Activated B cell treated with CpG ODN at 0.5 μM for 24 hours (primary cell): ENCODE measurements at regions not wholly inside any gene's neighbourhood (a gene's known extent, or its start where the extent isn't known, plus 50 kb on each side); places are given as distances from the start of the nearest gene placed in this dataset.
"Not testable (repeated sequence)": the region's sequence is repeated elsewhere in the genome, so short reads cannot be mapped to it uniquely, and the experiment has no call there.

ENCODE experiments used
- ATAC-seq: fragments of 200-7000 bp; cut with Tn5 transposase; one replicate; pipeline ENCODE4 v1.10.0; 2021; ENCODE audit warnings: low read depth, mild to moderate bottlenecking, moderate library complexity
- CTCF ChIA-PET: fragments of 350-600 bp; sonication (Branson Sonifier 250); formaldehyde crosslinking; loops from one replicate; lab custom pipeline; 2021; ENCODE audit warnings: antibody characterized with exemption; lab: Charles Lee
- POLR2A ChIA-PET: fragments of 350-600 bp; sonication (Branson Sonifier 250); formaldehyde crosslinking; loops from one replicate; lab custom pipeline; 2021; ENCODE audit warnings: antibody characterized with exemption; lab: Charles Lee
- DNase-seq: peaks from one replicate; pipeline ENCODE4 v3.0.0; 2022
- H3K27ac Mint-ChIP-seq: one replicate; pipeline ENCODE4 v1.8.0; 2020; ENCODE audit warnings: mixed read lengths
- H3K27me3 Mint-ChIP-seq: one replicate; pipeline ENCODE4 v1.8.0; 2021; ENCODE audit warnings: mixed read lengths
- H3K36me3 Mint-ChIP-seq: one replicate; pipeline ENCODE4 v1.8.0; 2021; ENCODE audit warnings: low read depth, mixed read lengths
- H3K4me1 Mint-ChIP-seq: one replicate; pipeline ENCODE4 v1.8.0; 2021; ENCODE audit warnings: mixed read lengths
- H3K4me3 Mint-ChIP-seq: one replicate; pipeline ENCODE4 v1.8.0; 2020; ENCODE audit warnings: mild to moderate bottlenecking, mixed read lengths
- H3K9me3 Mint-ChIP-seq: one replicate; pipeline ENCODE4 v1.8.0; 2020; ENCODE audit warnings: mixed read lengths
- intact Hi-C: fragments of 100-400 bp; cut with micrococcal nuclease; formaldehyde crosslinking; loops from one replicate; pipeline ENCODE4 v1.15.1; 2024
- TF ChIP-seq, protein P1 (sequence below): fragments of 200-600 bp; IDR thresholded peaks from one replicate; pipeline ENCODE4 v1.8.0; 2022; ENCODE audit warnings: antibody characterized with exemption, mild to moderate bottlenecking

GRCh38 chr5:167936022-167936421, 355.4 kb upstream of the WWC1 start:
- POLR2A ChIA-PET: no interaction called here
- TF ChIP-seq, protein P1, sequence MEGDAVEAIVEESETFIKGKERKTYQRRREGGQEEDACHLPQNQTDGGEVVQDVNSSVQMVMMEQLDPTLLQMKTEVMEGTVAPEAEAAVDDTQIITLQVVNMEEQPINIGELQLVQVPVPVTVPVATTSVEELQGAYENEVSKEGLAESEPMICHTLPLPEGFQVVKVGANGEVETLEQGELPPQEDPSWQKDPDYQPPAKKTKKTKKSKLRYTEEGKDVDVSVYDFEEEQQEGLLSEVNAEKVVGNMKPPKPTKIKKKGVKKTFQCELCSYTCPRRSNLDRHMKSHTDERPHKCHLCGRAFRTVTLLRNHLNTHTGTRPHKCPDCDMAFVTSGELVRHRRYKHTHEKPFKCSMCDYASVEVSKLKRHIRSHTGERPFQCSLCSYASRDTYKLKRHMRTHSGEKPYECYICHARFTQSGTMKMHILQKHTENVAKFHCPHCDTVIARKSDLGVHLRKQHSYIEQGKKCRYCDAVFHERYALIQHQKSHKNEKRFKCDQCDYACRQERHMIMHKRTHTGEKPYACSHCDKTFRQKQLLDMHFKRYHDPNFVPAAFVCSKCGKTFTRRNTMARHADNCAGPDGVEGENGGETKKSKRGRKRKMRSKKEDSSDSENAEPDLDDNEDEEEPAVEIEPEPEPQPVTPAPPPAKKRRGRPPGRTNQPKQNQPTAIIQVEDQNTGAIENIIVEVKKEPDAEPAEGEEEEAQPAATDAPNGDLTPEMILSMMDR: no peak
- H3K4me3 Mint-ChIP-seq: no peak overlapping the region
- H3K4me1 Mint-ChIP-seq: no peaks in the 10 kb centered on the region
- CTCF ChIA-PET: no interaction called here
- H3K27ac Mint-ChIP-seq: no peak overlapping the region
- no peak for ATAC-seq
- no peaks in the 10 kb centered on the region for H3K36me3 Mint-ChIP-seq
- no peak for DNase-seq
- H3K9me3 Mint-ChIP-seq: no peaks in the 10 kb centered on the region
- intact Hi-C loops: no loop called here
- no peaks in the 10 kb centered on the region for H3K27me3 Mint-ChIP-seq

- Mint-ChIP-seq H3K9me3 (no peaks in the 10 kb centered on the region), H3K4me1 (no peaks in the 10 kb centered on the region), H3K27ac (no peak overlapping the region), H3K36me3 (no peaks in the 10 kb centered on the region), H3K27me3 (no peaks in the 10 kb centered on the region), H3K4me3 (no peak overlapping the region)
- POLR2A ChIA-PET: no interaction called here
- ATAC-seq (no peak), DNase-seq (no peak)
- TF ChIP-seq, protein P1: no peak
- intact Hi-C loops: no loop called here
- CTCF ChIA-PET: no interaction called here
Measured at GRCh38 chr5:167936944-167937634, 354.4 kb upstream of the WWC1 start.

- DNase-seq: no peak
- no peak overlapping the region for H3K4me3 Mint-ChIP-seq
- TF ChIP-seq, protein P1: no peak
- ATAC-seq: no peak
- no peaks in the 10 kb centered on the region for H3K36me3 Mint-ChIP-seq
- no peaks in the 10 kb centered on the region for H3K4me1 Mint-ChIP-seq
- H3K27me3 Mint-ChIP-seq: no peaks in the 10 kb centered on the region
- intact Hi-C loops: no loop called here
- POLR2A ChIA-PET: no interaction called here
- H3K9me3 Mint-ChIP-seq: no peaks in the 10 kb centered on the region
- CTCF ChIA-PET: no interaction called here
- H3K27ac Mint-ChIP-seq: no peak overlapping the region
Measured at GRCh38 chr5:167937635-167937998, 353.8 kb upstream of the WWC1 start.

DNA sequence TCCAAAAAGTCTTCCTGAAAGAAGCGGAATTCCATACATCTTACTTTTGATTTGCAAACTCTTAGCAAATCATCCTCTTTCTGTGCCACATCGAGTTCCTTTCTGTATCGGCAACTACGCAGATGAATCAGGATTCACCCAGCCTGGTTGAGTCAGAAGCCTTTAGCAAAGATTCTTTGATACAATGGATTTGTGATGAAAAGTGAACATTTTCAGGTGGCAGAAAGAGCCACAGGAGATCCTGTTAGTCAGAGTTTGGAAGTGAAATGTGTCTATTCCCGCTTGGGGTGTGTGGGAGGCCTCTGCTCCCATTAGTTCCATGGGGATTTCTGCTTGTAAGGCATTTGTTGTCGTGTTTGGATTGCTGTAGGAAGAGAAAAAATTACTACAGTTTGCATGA, 351.8 kb upstream of the WWC1 start:
- Mint-ChIP-seq H3K4me1 (no peaks in the 10 kb centered on the region), H3K27ac (no peak overlapping the region), H3K9me3 (no peaks in the 10 kb centered on the region), H3K27me3 (no peaks in the 10 kb centered on the region), H3K36me3 (no peaks in the 10 kb centered on the region), H3K4me3 (no peak overlapping the region)
- no peak for DNase-seq
- ATAC-seq: no peak
- ChIA-PET POLR2A (no interaction called here), CTCF (no interaction called here)
- intact Hi-C loops: no loop called here
- TF ChIP-seq, protein P1: no peak

GRCh38 chr5:167940911-167941310, 350.5 kb upstream of the WWC1 start:
- no peak overlapping the region for H3K27ac Mint-ChIP-seq
- DNase-seq (no peak), ATAC-seq (no peak)
- no peaks in the 10 kb centered on the region for H3K4me1 Mint-ChIP-seq
- H3K27me3 Mint-ChIP-seq: no peaks in the 10 kb centered on the region
- POLR2A ChIA-PET: no interaction called here
- TF ChIP-seq, protein P1: no peak
- H3K9me3 Mint-ChIP-seq: no peaks in the 10 kb centered on the region
- intact Hi-C loops: no loop called here
- H3K36me3 Mint-ChIP-seq: no peaks in the 10 kb centered on the region
- CTCF ChIA-PET: no interaction called here
- no peak overlapping the region for H3K4me3 Mint-ChIP-seq

- H3K4me3 Mint-ChIP-seq, H3K9me3 Mint-ChIP-seq, intact Hi-C loops, ATAC-seq, CTCF ChIA-PET, DNase-seq, H3K36me3 Mint-ChIP-seq, POLR2A ChIA-PET, H3K27ac Mint-ChIP-seq, H3K4me1 Mint-ChIP-seq, H3K27me3 Mint-ChIP-seq: not testable (repeated sequence)
Measured at GRCh38 chr5:167941556-167941955, 349.9 kb upstream of the WWC1 start.
